Mucosa of rectum (tissue), 2 donors: ENCODE measurements at regions not wholly inside any gene's neighbourhood (a gene's known extent, or its start where the extent isn't known, plus 50 kb on each side); places are given as distances from the start of the nearest gene placed in this dataset.
"Not testable (repeated sequence)": the region's sequence is repeated elsewhere in the genome, so short reads cannot be mapped to it uniquely, and the experiment has no call there.

Experiments
- H3K27ac ChIP-seq, 2 donors: one replicate each; pipeline ENCODE4 v1.7.0; 2013; ENCODE audit warnings: inconsistent platforms in 2 of 2, low read depth in 2 of 2, low read length in 2 of 2
- H3K27me3 ChIP-seq, 2 donors: one replicate each; pipeline ENCODE4 v1.7.0; 2013; ENCODE audit warnings: low read length in 2 of 2; ENCODE audit not compliant: control insufficient read depth in 2 of 2, insufficient read depth in 2 of 2
- H3K36me3 ChIP-seq, 2 donors: one replicate each; pipeline ENCODE4 v1.7.0; 2013; ENCODE audit warnings: low read length in 2 of 2; ENCODE audit not compliant: control insufficient read depth in 2 of 2, insufficient read depth in 2 of 2
- H3K4me1 ChIP-seq, 2 donors: one replicate each; pipeline ENCODE4 v1.7.0; 2013; ENCODE audit warnings: low read length in 2 of 2, mild to moderate bottlenecking in 1 of 2; ENCODE audit not compliant: control insufficient read depth in 2 of 2, insufficient read depth in 2 of 2
- H3K4me3 ChIP-seq, 2 donors: one replicate each; pipeline ENCODE4 v1.7.0; 2013; ENCODE audit warnings: low read length in 2 of 2
- H3K9ac ChIP-seq, 2 donors: one replicate each; pipeline ENCODE4 v1.7.0; 2013; ENCODE audit warnings: low read length in 2 of 2, low read depth in 1 of 2, mild to moderate bottlenecking in 1 of 2
- H3K9me3 ChIP-seq, 2 donors: one replicate each; pipeline ENCODE4 v1.7.0; 2013; ENCODE audit warnings: low read length in 2 of 2; ENCODE audit not compliant: control insufficient read depth in 2 of 2
- donor health status: healthy.
- donor health status: Normal muscosa, but diverticular disease.

DNA sequence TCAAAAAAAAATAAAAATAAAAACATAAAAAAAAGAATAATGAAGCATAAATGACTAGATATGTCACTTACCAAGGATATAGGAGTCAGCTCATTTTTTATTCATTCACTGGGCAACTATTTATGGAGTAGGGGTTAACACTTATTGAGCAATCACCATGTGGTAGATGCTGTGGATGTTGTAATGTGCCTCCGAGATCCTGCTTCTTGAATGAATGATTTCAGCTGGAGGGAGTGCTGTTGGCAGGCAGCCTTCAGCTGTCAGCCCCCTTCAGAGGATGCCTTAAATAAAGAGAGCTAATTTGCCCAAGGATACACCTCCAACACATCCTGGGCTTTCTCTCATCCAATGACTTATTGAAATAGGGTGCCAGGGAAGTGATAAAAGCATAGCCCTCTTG lies 229.5 kb upstream of the DTNBP1 start:
- no peaks in the 10 kb centered on the region for H3K27me3 ChIP-seq
- H3K9ac ChIP-seq, result no peak overlapping the region
- H3K4me1 ChIP-seq, result no peaks in the 10 kb centered on the region

GRCh38 chr6:15888798-15889772 lies 226.3 kb upstream of the DTNBP1 start:
- Histone ChIP-seq H3K4me3 (no peak overlapping the region), H3K27ac (no peak overlapping the region), H3K9ac (no peak overlapping the region), H3K9me3 (no peaks in the 10 kb centered on the region), H3K36me3 (no peaks in the 10 kb centered on the region), H3K27me3 (no peaks in the 10 kb centered on the region), H3K4me1 (no peaks in the 10 kb centered on the region)

More for the DNA sequence above, 229.5 kb upstream of the DTNBP1 start:
- no peaks in the 10 kb centered on the region for H3K36me3 ChIP-seq
- H3K9me3 ChIP-seq, result no peaks in the 10 kb centered on the region
- H3K27ac ChIP-seq, result no peak overlapping the region
- no peak overlapping the region for H3K4me3 ChIP-seq

- Histone ChIP-seq H3K4me3 (no peak overlapping the region), H3K36me3 (no peaks in the 10 kb centered on the region), H3K27ac (no peak overlapping the region), H3K27me3 (no peaks in the 10 kb centered on the region), H3K9me3 (no peaks in the 10 kb centered on the region), H3K4me1 (no peaks in the 10 kb centered on the region), H3K9ac (no peak overlapping the region)
These were observed 224.9 kb upstream of the DTNBP1 start for GRCh38 chr6:15887491-15888461.

- H3K9me3 ChIP-seq, result no peaks in the 10 kb centered on the region
- no peaks in the 10 kb centered on the region for H3K27me3 ChIP-seq
- no peak overlapping the region for H3K4me3 ChIP-seq
- no peak overlapping the region for H3K27ac ChIP-seq
- no peaks in the 10 kb centered on the region for H3K36me3 ChIP-seq
- H3K9ac ChIP-seq, result no peak overlapping the region
- no peaks in the 10 kb centered on the region for H3K4me1 ChIP-seq
These were observed 222.8 kb upstream of the DTNBP1 start for GRCh38 chr6:15885624-15886023.

DNA sequence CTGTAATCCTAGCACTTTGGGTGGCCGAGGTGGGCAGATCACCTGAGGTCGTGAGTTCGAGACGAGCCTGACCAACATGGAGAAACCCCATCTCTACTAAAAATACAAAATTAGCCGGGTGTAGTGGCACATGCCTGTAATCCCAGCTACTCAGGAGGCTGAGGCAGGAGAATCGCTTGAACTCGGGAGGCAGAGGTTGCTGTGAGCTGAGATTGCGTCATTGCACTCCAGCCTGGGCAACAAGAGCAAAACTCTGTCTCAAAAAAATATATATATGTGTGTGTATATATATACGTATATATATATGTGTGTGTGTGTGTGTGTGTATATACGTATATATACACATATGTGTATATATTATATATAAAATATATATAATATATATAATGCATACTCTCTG lies 220.8 kb upstream of the DTNBP1 start:
- not testable (repeated sequence) for H3K36me3 ChIP-seq, H3K27ac ChIP-seq, H3K9me3 ChIP-seq, H3K4me1 ChIP-seq, H3K4me3 ChIP-seq, H3K27me3 ChIP-seq, H3K9ac ChIP-seq

DNA sequence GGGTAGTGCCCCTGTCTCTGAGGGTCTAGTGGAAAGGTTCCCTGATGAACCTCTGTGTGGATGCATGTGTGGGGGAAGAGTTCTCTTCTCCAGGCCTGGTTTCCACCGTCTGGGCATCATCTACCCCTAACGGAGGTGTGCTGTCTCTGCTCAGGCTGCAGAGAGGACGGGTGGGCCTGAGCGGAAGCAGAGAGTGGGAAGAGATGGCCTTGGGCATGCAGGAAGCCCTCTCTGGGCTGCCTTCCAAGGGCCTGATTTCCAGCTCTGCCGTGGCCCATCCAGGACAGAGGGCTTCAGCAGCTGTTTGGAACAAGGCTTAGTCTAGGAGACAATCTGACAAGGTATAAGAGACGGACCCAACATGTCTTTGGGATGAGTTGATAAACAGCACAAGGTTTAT lies 220.1 kb upstream of the DTNBP1 start:
- no peak overlapping the region for H3K9ac ChIP-seq
- no peak overlapping the region for H3K4me3 ChIP-seq
- no peaks in the 10 kb centered on the region for H3K36me3 ChIP-seq
- H3K27ac ChIP-seq, result no peak overlapping the region
- peaks cover 0 to 4% of the 10 kb centered on the region in 2 donors for H3K4me1 ChIP-seq
- H3K27me3 ChIP-seq, result no peaks in the 10 kb centered on the region
- no peaks in the 10 kb centered on the region for H3K9me3 ChIP-seq

DNA sequence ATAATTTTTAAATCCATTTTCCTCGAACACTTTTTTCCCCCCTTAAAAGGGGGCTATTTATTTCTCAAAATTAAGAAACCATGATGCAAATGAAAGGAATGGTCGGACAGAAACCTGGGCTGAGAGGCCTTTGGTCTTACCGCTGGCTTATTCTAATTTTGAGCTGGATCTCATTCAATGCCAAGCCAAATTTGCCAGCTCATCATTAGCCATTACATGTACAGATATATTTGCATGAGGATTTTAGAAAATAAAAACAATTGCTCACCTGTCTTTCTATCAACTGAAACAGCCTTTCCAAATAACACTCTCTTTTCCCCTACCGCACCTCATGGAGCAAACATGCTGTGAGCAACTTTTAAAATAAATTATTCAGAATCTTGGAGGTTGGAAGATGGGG lies 219.5 kb upstream of the DTNBP1 start:
- H3K4me3 ChIP-seq, result no peak overlapping the region
- H3K27ac ChIP-seq, result no peak overlapping the region
- H3K27me3 ChIP-seq, result no peaks in the 10 kb centered on the region
- peaks cover 0 to 4% of the 10 kb centered on the region in 2 donors for H3K4me1 ChIP-seq
- H3K36me3 ChIP-seq, result no peaks in the 10 kb centered on the region
- no peak overlapping the region for H3K9ac ChIP-seq
- no peaks in the 10 kb centered on the region for H3K9me3 ChIP-seq

- peaks cover 0 to 4% of the 10 kb centered on the region in 2 donors for H3K4me1 ChIP-seq
- no peaks in the 10 kb centered on the region for H3K9me3 ChIP-seq
- H3K27me3 ChIP-seq, result no peaks in the 10 kb centered on the region
- H3K4me3 ChIP-seq, result no peak overlapping the region
- no peak overlapping the region for H3K27ac ChIP-seq
- H3K9ac ChIP-seq, result no peak overlapping the region
- no peaks in the 10 kb centered on the region for H3K36me3 ChIP-seq
These were observed 218.3 kb upstream of the DTNBP1 start for GRCh38 chr6:15881150-15881549.

DNA sequence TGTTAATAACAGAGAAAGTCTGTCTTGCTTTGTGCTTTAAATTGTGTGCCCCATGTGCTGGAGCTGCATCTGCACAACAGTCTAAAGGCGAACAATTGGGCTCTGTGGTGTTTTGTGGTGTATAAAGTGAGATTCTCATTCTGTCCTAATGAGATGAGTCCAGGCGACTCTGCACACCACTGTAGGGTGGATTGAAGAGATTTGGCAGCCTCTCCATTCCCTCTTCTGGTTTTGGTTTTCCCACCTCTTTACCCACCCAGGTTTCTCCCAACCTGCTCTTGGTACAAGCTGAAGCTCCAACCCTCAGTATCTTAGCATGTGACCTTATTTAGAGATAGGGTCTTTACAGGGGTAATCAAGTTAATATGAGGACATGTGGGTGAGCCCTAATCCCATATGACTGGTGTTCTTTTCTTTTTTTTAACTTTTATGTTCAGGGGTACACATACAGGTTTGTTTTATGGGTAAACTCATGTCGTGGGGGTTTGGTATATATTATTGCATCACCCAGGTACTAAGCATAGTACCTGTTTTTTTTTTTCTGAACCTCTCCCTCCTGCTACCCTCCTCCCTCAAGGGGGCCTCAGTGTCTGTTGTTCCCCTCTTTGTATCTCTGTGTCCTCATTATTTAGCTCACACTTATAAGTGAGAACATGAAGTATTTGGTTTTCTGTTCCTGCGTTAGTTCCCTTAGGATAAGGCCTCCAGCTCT lies 217.6 kb upstream of the DTNBP1 start:
- H3K36me3 ChIP-seq, result no peaks in the 10 kb centered on the region
- no peaks in the 10 kb centered on the region for H3K27me3 ChIP-seq
- no peak overlapping the region for H3K4me3 ChIP-seq
- H3K4me1 ChIP-seq, result peaks cover 0 to 4% of the 10 kb centered on the region in 2 donors
- H3K27ac ChIP-seq, result no peak overlapping the region
- no peaks in the 10 kb centered on the region for H3K9me3 ChIP-seq
- H3K9ac ChIP-seq, result no peak overlapping the region
